Parathyroid adenoma (tissue), 2 donors: ENCODE measurements at regions not wholly inside any gene's neighbourhood (a gene's known extent, or its start where the extent isn't known, plus 50 kb on each side); places are given as distances from the start of the nearest gene placed in this dataset.

Experiments used
- H2AFZ ChIP-seq: fragments of 300-600 bp; sonication (generic); one replicate; pipeline ENCODE4 v1.7.0; 2017; ENCODE audit warnings: antibody characterized with exemption, mild to moderate bottlenecking
- H3K27ac ChIP-seq: fragments of 300-600 bp; sonication (generic); one replicate; pipeline ENCODE4 v1.7.0; 2017
- H3K27me3 ChIP-seq: fragments of 300-600 bp; sonication (generic); one replicate; pipeline ENCODE4 v1.7.0; 2017; ENCODE audit warnings: low read length; ENCODE audit not compliant: control insufficient read depth, insufficient read depth
- H3K36me3 ChIP-seq: fragments of 300-600 bp; sonication (generic); one replicate; pipeline ENCODE4 v1.7.0; 2017; ENCODE audit warnings: low read length; ENCODE audit not compliant: control insufficient read depth, insufficient read depth
- H3K4me1 ChIP-seq: fragments of 300-600 bp; sonication (generic); one replicate; pipeline ENCODE4 v1.7.0; 2017; ENCODE audit warnings: control low read depth
- H3K4me2 ChIP-seq: fragments of 300-600 bp; sonication (generic); one replicate; pipeline ENCODE4 v1.7.0; 2017; ENCODE audit warnings: low read length
- H3K4me3 ChIP-seq: fragments of 300-600 bp; sonication (generic); one replicate; pipeline ENCODE4 v1.7.0; 2017; ENCODE audit warnings: low read depth, low read length
- H3K79me2 ChIP-seq: fragments of 300-600 bp; sonication (generic); one replicate; pipeline ENCODE4 v1.7.0; 2017; ENCODE audit warnings: control low read depth
- H3K9ac ChIP-seq: fragments of 300-600 bp; sonication (generic); one replicate; pipeline ENCODE4 v1.7.0; 2017; ENCODE audit warnings: mild to moderate bottlenecking
- H3K9me3 ChIP-seq: fragments of 300-600 bp; sonication (generic); one replicate; pipeline ENCODE4 v1.7.0; 2017; ENCODE audit warnings: low read length; ENCODE audit not compliant: control insufficient read depth
- CTCF ChIP-seq: fragments of 300-600 bp; sonication (generic); IDR thresholded peaks from one replicate; pipeline ENCODE4 v1.7.0; 2017; ENCODE audit warnings: antibody characterized with exemption, mild to moderate bottlenecking
- donor health status: primary hyperparathyroidism.

GRCh38 chr6:145143379-145143778 lies 591.9 kb downstream of the EPM2A start:
- Histone ChIP-seq H3K79me2 (no peaks in the 10 kb centered on the region), H3K27ac (no peak overlapping the region), H3K36me3 (no peaks in the 10 kb centered on the region), H3K9me3 (no peaks in the 10 kb centered on the region), H3K4me2 (no peak overlapping the region), H3K4me3 (no peak overlapping the region), H3K4me1 (no peaks in the 10 kb centered on the region), H2AFZ (no peak overlapping the region), H3K27me3 (no peaks in the 10 kb centered on the region), H3K9ac (no peak overlapping the region)
- no peak for TF ChIP-seq CTCF

GRCh38 chr6:145147559-145147958 lies 587.8 kb downstream of the EPM2A start:
- no peak overlapping the region for H3K27ac ChIP-seq
- no peak for TF ChIP-seq CTCF
- no peak overlapping the region for H3K4me3 ChIP-seq
- H3K4me2 ChIP-seq = no peak overlapping the region
- H3K79me2 ChIP-seq = no peaks in the 10 kb centered on the region
- H3K4me1 ChIP-seq = no peaks in the 10 kb centered on the region
- no peaks in the 10 kb centered on the region for H3K36me3 ChIP-seq
- no peaks in the 10 kb centered on the region for H3K27me3 ChIP-seq
- no peak overlapping the region for H2AFZ ChIP-seq
- H3K9me3 ChIP-seq = no peaks in the 10 kb centered on the region
- H3K9ac ChIP-seq = no peak overlapping the region

- H3K27ac ChIP-seq = no peak overlapping the region
- no peak overlapping the region for H3K9ac ChIP-seq
- no peaks in the 10 kb centered on the region for H3K9me3 ChIP-seq
- no peak for TF ChIP-seq CTCF
- H3K36me3 ChIP-seq = no peaks in the 10 kb centered on the region
- no peaks in the 10 kb centered on the region for H3K79me2 ChIP-seq
- no peak overlapping the region for H3K4me3 ChIP-seq
- no peak overlapping the region for H3K4me2 ChIP-seq
- no peak overlapping the region for H2AFZ ChIP-seq
- H3K4me1 ChIP-seq = no peaks in the 10 kb centered on the region
- no peaks in the 10 kb centered on the region for H3K27me3 ChIP-seq
Observed at GRCh38 chr6:145147981-145148749, 587.2 kb downstream of the EPM2A start.

GRCh38 chr6:145148776-145149175 lies 586.5 kb downstream of the EPM2A start:
- Histone ChIP-seq H2AFZ (no peak overlapping the region), H3K27me3 (no peaks in the 10 kb centered on the region), H3K4me1 (no peaks in the 10 kb centered on the region), H3K9me3 (no peaks in the 10 kb centered on the region), H3K27ac (no peak overlapping the region), H3K4me2 (no peak overlapping the region), H3K36me3 (no peaks in the 10 kb centered on the region), H3K9ac (no peak overlapping the region), H3K79me2 (no peaks in the 10 kb centered on the region), H3K4me3 (no peak overlapping the region)
- TF ChIP-seq CTCF = no peak

- H3K9ac ChIP-seq = no peak overlapping the region
- no peak for TF ChIP-seq CTCF
- no peaks in the 10 kb centered on the region for H3K27me3 ChIP-seq
- H3K36me3 ChIP-seq = no peaks in the 10 kb centered on the region
- no peaks in the 10 kb centered on the region for H3K79me2 ChIP-seq
- no peak overlapping the region for H3K4me3 ChIP-seq
- H3K4me2 ChIP-seq = no peak overlapping the region
- H3K4me1 ChIP-seq = no peaks in the 10 kb centered on the region
- H3K27ac ChIP-seq = no peak overlapping the region
- no peak overlapping the region for H2AFZ ChIP-seq
- H3K9me3 ChIP-seq = no peaks in the 10 kb centered on the region
Observed at GRCh38 chr6:145151624-145152023, 583.7 kb downstream of the EPM2A start.
